ENCODE measurements at regions not wholly inside any gene's neighbourhood (a gene's known extent, or its start where the extent isn't known, plus 50 kb on each side); places are given as distances from the start of the nearest gene placed in this dataset.

GRCh38 chr1:98053471-98054366 is 132.9 kb upstream of the DPYD start:
- TF ChIP-seq CTCF (IDR thresholded peaks at IDR 0.05; ENCODE audit: insufficient read depth, low read length, missing control alignments), result peak; percentile 76
- peak overlapping the region; percentile 53 for H3K4me3 ChIP-seq (ENCODE audit: low read depth, low read length)
- POLR2A ChIA-PET, result interaction anchor here (0.8 to 1.0 kb wide), 2 partner anchors 272 to 309 kb away, joined by 3 read pairs; no protein-coding TSS in a partner anchor
- DNase-seq (ENCODE audit: low read depth, low spot score), result no peak
- CTCF ChIA-PET, result interaction anchor here (0.6 to 11.0 kb wide), 34 partner anchors 9 to 1092 kb away, joined by 3 to 117 read pairs (median 3); no protein-coding TSS in a partner anchor

- no peak for DNase-seq (ENCODE audit: low read depth, low spot score)
- no peak overlapping the region for H3K4me3 ChIP-seq (ENCODE audit: low read depth, low read length)
- POLR2A ChIA-PET, result no interaction called here
- CTCF ChIA-PET, result interaction anchor here (0.6 to 11.0 kb wide), 18 partner anchors 16 to 1513 kb away, joined by 3 to 117 read pairs (median 4); no protein-coding TSS in a partner anchor
- peak; percentile 85 for TF ChIP-seq CTCF (IDR thresholded peaks at IDR 0.05; ENCODE audit: insufficient read depth, low read length, missing control alignments)
Observed at GRCh38 chr1:98051065-98051675, 130.3 kb upstream of the DPYD start.

GRCh38 chr1:98049370-98050135 is 128.7 kb upstream of the DPYD start:
- no peak for DNase-seq (ENCODE audit: low read depth, low spot score)
- peak overlapping the region; percentile 58 for H3K4me3 ChIP-seq (ENCODE audit: low read depth, low read length)
- TF ChIP-seq CTCF (IDR thresholded peaks at IDR 0.05; ENCODE audit: insufficient read depth, low read length, missing control alignments), result no peak
- ChIA-PET CTCF (interaction anchor here (0.6 to 2.9 kb wide), 6 partner anchors 43 to 418 kb away, joined by 3 to 12 read pairs (median 4); no protein-coding TSS in a partner anchor), POLR2A (no interaction called here)

DNA sequence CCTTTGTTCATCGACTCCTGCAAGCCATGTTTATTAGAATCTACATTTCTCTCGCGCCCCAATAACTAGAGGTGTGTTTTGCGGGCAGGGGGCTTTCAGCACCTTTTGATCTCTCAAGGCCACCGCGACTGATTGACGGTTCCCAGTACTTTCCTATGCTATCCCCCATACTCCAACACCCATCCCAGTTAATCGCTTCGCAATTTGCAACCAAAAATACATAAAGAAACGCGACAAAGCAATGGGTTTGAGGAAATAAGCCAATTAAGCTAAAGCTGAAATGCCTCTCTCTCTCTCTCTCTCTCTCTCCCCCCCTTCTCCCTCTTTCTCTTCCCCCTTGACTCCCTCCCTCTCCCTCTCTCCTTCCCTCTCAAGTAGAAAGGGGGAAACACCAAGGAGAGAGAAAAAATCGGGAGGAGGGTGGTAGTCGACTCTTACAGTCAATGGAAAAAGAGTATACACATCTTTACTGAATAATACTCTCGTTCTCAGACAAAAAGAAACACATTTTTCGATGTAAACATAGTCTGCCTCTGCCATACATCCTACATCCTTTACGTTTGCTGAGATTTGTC is 128.0 kb upstream of the DPYD start:
- DNase-seq (ENCODE audit: low read depth, low spot score), result no peak
- peak overlapping the region; percentile 58 for H3K4me3 ChIP-seq (ENCODE audit: low read depth, low read length)
- ChIA-PET CTCF (interaction anchor here (1.2 to 2.9 kb wide), 8 partner anchors 43 to 419 kb away, joined by 3 to 12 read pairs (median 5); partner anchors contain the start of gene DPYD), POLR2A (interaction anchor here (1.1 kb wide), 1 partner anchor 128 kb away, joined by 4 read pairs; the partner anchor contains the start of gene DPYD)
- no peak for TF ChIP-seq CTCF (IDR thresholded peaks at IDR 0.05; ENCODE audit: insufficient read depth, low read length, missing control alignments)

GRCh38 chr1:98048244-98048643 is 127.4 kb upstream of the DPYD start:
- TF ChIP-seq CTCF (IDR thresholded peaks at IDR 0.05; ENCODE audit: insufficient read depth, low read length, missing control alignments), result peak; percentile 18
- ChIA-PET CTCF (interaction anchor here (0.6 to 2.9 kb wide), 8 partner anchors 23 to 420 kb away, joined by 3 to 12 read pairs (median 4); partner anchors contain the start of gene DPYD), POLR2A (interaction anchor here (0.7 to 1.1 kb wide), 2 partner anchors 37 to 127 kb away, joined by 3 to 4 read pairs; partner anchors contain the start of gene DPYD)
- peak overlapping the region; percentile 58 for H3K4me3 ChIP-seq (ENCODE audit: low read depth, low read length)
- DNase-seq (ENCODE audit: low read depth, low spot score), result peak; percentile 69
